Left renal pelvis (tissue), 4 donors: ENCODE measurements at regions not wholly inside any gene's neighbourhood (a gene's known extent, or its start where the extent isn't known, plus 50 kb on each side); places are given as distances from the start of the nearest gene placed in this dataset.
"Not testable (repeated sequence)": the region's sequence is repeated elsewhere in the genome, so short reads cannot be mapped to it uniquely, and the experiment has no call there.

Experiments used
- DNase-seq, 4 donors: peaks; one replicate each; pipeline ENCODE4 v3.0.0-alpha.2; 2013; ENCODE audit warnings: low read depth in 4 of 4, low spot score in 3 of 4

GRCh38 chr4:141339966-141340365, 119.3 kb downstream of the ZNF330 start:
- no peak for DNase-seq

- no peak for DNase-seq
Measured at GRCh38 chr4:141340458-141340857, 119.8 kb downstream of the ZNF330 start.

- peak in 2 of 4 donors; percentile 29 to 36 for DNase-seq
Measured at GRCh38 chr4:141346144-141346543, 125.4 kb downstream of the ZNF330 start.

GRCh38 chr4:141347684-141348083, 127.0 kb downstream of the ZNF330 start:
- DNase-seq = no peak

GRCh38 chr4:141348125-141348524, 127.4 kb downstream of the ZNF330 start:
- DNase-seq = no peak

- DNase-seq = no peak
Measured at GRCh38 chr4:141348573-141348972, 127.9 kb downstream of the ZNF330 start.

GRCh38 chr4:141349236-141349635, 128.5 kb downstream of the ZNF330 start:
- DNase-seq = no peak

GRCh38 chr4:141350122-141350905, 129.6 kb downstream of the ZNF330 start:
- peak in 2 of 4 donors; percentile 28 to 37 for DNase-seq

- no peak for DNase-seq
Measured at GRCh38 chr4:141352331-141352730, 131.6 kb downstream of the ZNF330 start.

- DNase-seq = no peak
Measured at GRCh38 chr4:141352909-141353525, 132.3 kb downstream of the ZNF330 start.

GRCh38 chr4:141356321-141356962, 135.7 kb downstream of the ZNF330 start:
- DNase-seq = no peak

- no peak for DNase-seq
Measured at GRCh38 chr4:141356963-141357335, 136.3 kb downstream of the ZNF330 start.

- not testable (repeated sequence) for DNase-seq
Measured at GRCh38 chr4:141368241-141368640, 147.5 kb downstream of the ZNF330 start.

- DNase-seq = no peak
Measured at GRCh38 chr4:141371206-141371605, 150.5 kb downstream of the ZNF330 start.

- no peak for DNase-seq
Measured at GRCh38 chr4:141375855-141376254, 155.2 kb downstream of the ZNF330 start.

GRCh38 chr4:141376769-141377168, 156.1 kb downstream of the ZNF330 start:
- no peak for DNase-seq

- DNase-seq = no peak
Measured at GRCh38 chr4:141387299-141387698, 166.6 kb downstream of the ZNF330 start.

GRCh38 chr4:141388481-141388880, 167.8 kb downstream of the ZNF330 start:
- DNase-seq = no peak

- no peak for DNase-seq
Measured at GRCh38 chr4:141389649-141390048, 169.0 kb downstream of the ZNF330 start.

GRCh38 chr4:141390571-141390970, 169.9 kb downstream of the ZNF330 start:
- DNase-seq = no peak

- no peak for DNase-seq
Measured at GRCh38 chr4:141391293-141391692, 170.6 kb downstream of the ZNF330 start.

- no peak for DNase-seq
Measured at GRCh38 chr4:141391771-141392170, 171.1 kb downstream of the ZNF330 start.
